Frontal cortex (tissue), 4 donors: ENCODE measurements at regions not wholly inside any gene's neighbourhood (a gene's known extent, or its start where the extent isn't known, plus 50 kb on each side); places are given as distances from the start of the nearest gene placed in this dataset.

Experiments
- DNase-seq, 2 donors: peaks; one replicate each; pipeline ENCODE4 v3.0.0; 2012; ENCODE audit warnings: low spot score in 2 of 2
- FAIRE-seq: peaks from 2 replicates; lab custom pipeline; 2012; peaks lifted over from hg19 to GRCh38; lab: Jason Lieb, UNC
- small RNA-seq: library from RNA; depleted of rRNA; stranded (forward); fragments of <200 nt; gene quantifications from one replicate; pipeline ENCODE3, GENCODE V24; 2014
- donor health status: control.
- donor health status: control.
- donor health status: control.

GRCh38 chr4:20622701-20623100 lies 77.6 kb upstream of the PACRGL start:
- DNase-seq (no peak), FAIRE-seq (no peak)

DNA sequence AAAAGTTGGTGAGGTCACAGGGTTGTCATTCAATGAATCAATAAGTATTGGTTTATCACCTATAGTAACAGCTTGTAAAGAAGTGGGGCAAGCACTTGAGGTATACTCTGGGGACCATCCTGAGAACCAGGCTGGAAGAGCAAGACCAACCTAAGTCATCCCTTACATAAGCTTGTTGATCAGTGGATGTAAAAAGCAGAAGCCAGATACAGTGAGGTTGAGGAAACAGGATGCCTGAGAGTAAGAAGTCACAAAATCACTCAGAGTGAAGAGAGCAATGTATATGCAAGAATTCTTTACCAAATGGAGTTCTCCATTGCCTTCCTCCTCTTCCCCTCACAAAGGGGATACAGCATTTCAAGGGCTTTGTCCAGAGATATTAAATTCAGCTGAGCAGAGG lies 76.3 kb upstream of the PACRGL start:
- FAIRE-seq (no peak), DNase-seq (no peak)

DNA sequence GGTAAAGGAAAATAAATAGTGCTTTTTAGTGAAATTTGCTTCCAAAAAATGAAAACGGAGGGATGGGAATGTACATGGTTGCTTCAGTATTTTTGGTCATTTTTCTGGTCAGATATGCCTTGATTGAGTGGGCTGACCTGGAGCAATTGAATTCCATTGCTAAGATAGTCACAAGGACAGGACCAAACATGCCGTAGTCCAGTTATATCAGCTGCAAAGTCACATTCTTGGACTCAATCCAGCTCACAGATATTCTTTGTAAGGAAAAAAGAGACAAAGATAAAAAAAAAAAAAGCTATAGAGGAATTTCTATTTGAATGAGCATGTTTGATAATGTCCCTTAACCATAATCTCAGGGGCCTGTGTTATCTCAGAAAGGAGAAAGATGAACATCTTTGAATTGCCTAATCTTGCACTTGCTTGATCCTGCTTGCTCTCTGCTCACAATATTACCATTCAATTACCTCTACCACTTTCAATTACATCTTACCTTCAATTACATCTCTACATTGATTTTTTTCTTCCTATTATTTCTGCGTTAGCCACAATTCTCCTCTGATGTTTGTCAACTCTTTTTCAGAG lies 75.4 kb upstream of the PACRGL start:
- FAIRE-seq (no peak), DNase-seq (no peak)

DNA sequence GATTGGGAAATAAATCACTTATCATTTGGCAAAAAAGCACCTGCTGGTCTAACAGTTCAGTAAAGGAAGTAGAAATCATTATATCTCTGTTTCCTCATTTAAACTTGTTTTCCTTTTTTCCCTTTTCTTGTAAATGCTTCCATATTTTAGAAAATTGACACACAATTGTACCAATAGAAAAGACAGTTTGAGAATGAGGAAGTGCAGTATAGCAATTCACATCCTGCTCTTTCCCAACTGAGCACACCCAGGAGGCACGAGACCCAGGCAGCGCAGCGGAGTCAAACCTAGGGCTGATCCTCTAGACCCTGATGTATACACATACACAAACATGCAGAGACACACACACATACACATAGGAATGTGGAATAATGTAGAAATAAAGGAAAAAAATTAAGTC lies 74.8 kb upstream of the PACRGL start:
- no peak for FAIRE-seq
- DNase-seq: no peak

- no peak for DNase-seq
- FAIRE-seq: no peak
These were observed 73.8 kb upstream of the PACRGL start for GRCh38 chr4:20626326-20627005.

- DNase-seq (no peak), FAIRE-seq (no peak)
These were observed 72.4 kb upstream of the PACRGL start for GRCh38 chr4:20627866-20628265.

- FAIRE-seq (no peak), DNase-seq (no peak)
These were observed 70.8 kb upstream of the PACRGL start for GRCh38 chr4:20629186-20630106.

DNA sequence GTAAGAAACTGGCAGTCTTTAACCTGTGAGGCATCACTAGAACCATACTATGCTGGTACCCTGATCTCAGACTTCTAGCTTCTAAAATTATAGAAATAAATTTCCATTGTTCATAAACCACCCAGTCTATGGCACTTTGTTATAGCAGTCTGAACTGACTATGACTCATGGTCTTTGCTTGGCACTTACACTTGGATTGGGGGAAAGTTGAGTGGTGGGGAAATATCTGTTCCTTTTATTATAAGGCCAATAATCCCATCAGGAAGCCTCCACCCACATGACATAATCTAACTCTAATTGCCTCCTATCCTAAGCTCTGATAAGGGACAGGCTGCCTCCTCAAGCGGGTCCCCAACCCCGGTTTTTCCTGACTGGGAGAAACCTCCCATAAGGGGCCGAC lies 61.4 kb upstream of the PACRGL start:
- FAIRE-seq (no peak), DNase-seq (no peak)

GRCh38 chr4:20639346-20639745 lies 60.9 kb upstream of the PACRGL start:
- DNase-seq (no peak), FAIRE-seq (no peak)

- DNase-seq: no peak
- no peak for FAIRE-seq
These were observed 59.3 kb upstream of the PACRGL start for GRCh38 chr4:20640989-20641388.

GRCh38 chr4:20641976-20642375 lies 58.3 kb upstream of the PACRGL start:
- DNase-seq: no peak
- FAIRE-seq: no peak

DNA sequence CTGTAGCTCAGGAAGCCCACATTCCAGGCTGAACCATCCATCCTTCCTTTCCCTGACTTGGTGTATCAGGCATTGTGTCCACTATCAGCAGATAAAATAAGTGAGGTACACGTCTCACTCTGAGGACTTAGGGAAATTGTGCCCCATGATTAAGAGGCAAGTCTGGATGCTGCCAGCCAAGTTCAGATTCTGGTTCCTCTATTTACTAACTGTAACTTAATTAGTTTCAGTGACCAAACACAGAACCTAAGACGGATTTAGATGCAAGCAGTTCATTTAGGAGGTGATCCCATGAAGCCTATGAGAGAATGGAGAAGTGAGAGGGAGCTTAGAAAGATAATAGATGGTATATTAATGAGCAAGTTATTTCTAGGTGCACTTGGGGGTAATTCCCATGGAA lies 56.6 kb upstream of the PACRGL start:
- DNase-seq: no peak
- FAIRE-seq: no peak

DNA sequence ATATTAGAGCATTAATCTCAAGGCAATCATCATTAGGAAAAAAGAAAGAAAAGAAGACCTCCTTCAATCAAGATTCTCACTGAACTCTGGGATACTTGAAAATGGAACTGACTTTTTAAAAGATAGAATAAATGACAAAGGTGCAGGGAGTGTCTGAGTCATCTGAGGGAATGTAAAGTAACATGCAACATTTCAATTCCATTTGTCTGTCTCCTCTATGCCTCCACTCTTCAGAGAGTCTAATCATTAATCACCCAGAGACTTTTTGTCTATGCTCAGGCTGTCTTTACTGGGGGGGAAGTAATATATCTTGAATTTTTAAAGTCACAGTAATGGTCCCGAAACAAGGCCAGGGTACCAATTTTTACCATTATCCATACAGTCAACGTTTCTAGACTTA lies 55.0 kb upstream of the PACRGL start:
- DNase-seq: no peak
- FAIRE-seq: no peak

DNA sequence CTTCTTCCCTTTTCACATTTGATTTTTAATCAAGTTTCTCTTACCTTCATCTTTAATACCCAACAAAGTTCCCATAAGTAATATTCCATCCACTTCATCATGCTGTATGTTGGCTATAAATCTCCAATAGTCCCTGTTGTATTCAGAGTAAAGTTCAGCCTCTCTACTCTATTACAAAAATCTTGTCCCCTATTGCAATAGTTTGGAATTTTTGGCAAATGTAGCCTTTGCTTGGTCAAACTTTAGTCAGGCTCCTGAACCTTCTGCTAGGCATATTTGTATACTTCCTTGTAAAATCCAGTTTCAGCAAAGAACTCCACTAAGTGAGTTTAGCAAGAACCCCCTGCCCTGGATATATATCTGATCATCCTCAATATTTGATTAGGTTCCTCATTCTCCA lies 54.0 kb upstream of the PACRGL start:
- DNase-seq (no peak), FAIRE-seq (no peak)

Small RNA genes lying in the stretch of these regions (small RNA-seq; reads per million reads assigned to genes)
- gene MIR218-1: 1.4 reads per million, percentile 75 among the genes with 10 or more reads in this experiment
